C4-2B (cell line): ENCODE measurements at regions not wholly inside any gene's neighbourhood (a gene's known extent, or its start where the extent isn't known, plus 50 kb on each side); places are given as distances from the start of the nearest gene placed in this dataset.

Experiments used
- ZFX ChIP-seq: fragments of 450-650 bp; IDR thresholded peaks from 2 replicates; pipeline ENCODE4 v1.6.1; 2017
- TF ChIP-seq, protein P1 (sequence below): fragments of 450-650 bp; conservative IDR thresholded peaks from 2 replicates; pipeline ENCODE4 v1.5.1; 2017; ENCODE audit warnings: mild to moderate bottlenecking

DNA sequence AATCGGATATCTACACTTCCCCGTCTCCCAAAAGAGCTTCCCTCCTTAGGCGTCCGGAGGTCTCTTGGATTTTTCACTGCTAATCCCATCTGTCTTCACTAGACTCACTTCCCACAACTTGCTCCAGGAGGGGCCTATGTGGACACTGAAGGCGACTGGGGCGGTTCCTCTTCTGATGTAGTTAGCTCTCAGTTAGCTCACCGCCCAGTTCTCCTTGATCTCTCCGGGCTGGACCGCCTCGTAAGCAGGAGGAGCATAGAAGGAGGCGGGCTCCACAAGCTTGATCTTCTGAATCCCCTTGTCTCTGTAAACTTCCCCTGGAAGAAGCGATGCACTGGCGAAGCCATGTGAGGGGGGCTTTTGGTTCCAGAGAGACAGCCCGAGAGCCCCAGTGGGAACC, 112.0 kb upstream of the SELENOP start:
- TF ChIP-seq, protein P1, sequence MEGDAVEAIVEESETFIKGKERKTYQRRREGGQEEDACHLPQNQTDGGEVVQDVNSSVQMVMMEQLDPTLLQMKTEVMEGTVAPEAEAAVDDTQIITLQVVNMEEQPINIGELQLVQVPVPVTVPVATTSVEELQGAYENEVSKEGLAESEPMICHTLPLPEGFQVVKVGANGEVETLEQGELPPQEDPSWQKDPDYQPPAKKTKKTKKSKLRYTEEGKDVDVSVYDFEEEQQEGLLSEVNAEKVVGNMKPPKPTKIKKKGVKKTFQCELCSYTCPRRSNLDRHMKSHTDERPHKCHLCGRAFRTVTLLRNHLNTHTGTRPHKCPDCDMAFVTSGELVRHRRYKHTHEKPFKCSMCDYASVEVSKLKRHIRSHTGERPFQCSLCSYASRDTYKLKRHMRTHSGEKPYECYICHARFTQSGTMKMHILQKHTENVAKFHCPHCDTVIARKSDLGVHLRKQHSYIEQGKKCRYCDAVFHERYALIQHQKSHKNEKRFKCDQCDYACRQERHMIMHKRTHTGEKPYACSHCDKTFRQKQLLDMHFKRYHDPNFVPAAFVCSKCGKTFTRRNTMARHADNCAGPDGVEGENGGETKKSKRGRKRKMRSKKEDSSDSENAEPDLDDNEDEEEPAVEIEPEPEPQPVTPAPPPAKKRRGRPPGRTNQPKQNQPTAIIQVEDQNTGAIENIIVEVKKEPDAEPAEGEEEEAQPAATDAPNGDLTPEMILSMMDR = no peak
- no peak for TF ChIP-seq ZFX
